Right lobe of liver (tissue), 4 donors: ENCODE measurements at regions not wholly inside any gene's neighbourhood (a gene's known extent, or its start where the extent isn't known, plus 50 kb on each side); places are given as distances from the start of the nearest gene placed in this dataset.

Source experiments
- CTCF ChIP-seq, 4 donors: fragments of 200-600 bp in 3 of 4; fragments of 450-650 bp in 1 of 4; IDR thresholded peaks; one replicate each; pipeline versions ENCODE4 v1.5.1 to v1.8.0; 2016 to 2022; ENCODE audit warnings: antibody characterized with exemption in 4 of 4, mild to moderate bottlenecking in 2 of 4
- POLR2A ChIP-seq: fragments of 450-650 bp; IDR thresholded peaks from one replicate; pipeline ENCODE4 v1.6.1; 2017; ENCODE audit warnings: antibody characterized with exemption, mild to moderate bottlenecking
- donor health status: DM: no; HTN: no; CAD: no.
- donor health status: DM: no; HTN: no; CAD: no.
- donor health status: DM: no; HTN: yes; CAD: no.

GRCh38 chr17:33494151-33494550, 201.1 kb upstream of the ASIC2 start:
- TF ChIP-seq CTCF (IDR thresholded peaks at IDR 0.05) (no peak), POLR2A (no peak)
